ENCODE measurements at regions not wholly inside any gene's neighbourhood (a gene's known extent, or its start where the extent isn't known, plus 50 kb on each side); places are given as distances from the start of the nearest gene placed in this dataset.

DNA sequence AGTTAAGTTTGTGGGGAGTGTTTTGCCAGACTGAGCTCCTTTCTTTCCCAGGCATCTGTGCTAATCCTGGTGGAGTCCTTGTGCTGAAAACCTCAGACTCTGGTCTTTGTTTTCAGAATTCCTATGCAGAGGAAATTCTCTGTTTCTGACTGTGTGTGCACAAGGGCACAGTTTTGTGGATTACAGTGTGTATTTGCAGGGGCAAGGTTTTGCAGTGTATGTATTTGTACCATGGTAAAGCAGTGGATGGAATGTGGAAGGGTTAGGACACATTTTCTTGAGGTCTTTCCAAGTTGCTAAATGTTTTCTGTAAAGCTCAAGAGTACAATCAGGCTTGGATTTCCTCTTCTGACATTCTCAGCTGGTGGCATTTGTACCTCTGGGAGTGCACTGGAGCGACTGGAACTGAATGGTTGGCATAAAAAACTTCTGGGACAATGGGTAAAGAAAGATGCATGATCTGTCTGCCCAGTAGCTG lies 139.5 kb upstream of the RND3 start:
- Histone ChIP-seq H3K79me2 (ENCODE audit: insufficient read depth, low read length) (no peaks in the 10 kb centered on the region), H3K27me3 (ENCODE audit: insufficient read depth, low read length) (no peaks in the 10 kb centered on the region), H3K4me1 (ENCODE audit: insufficient read depth, low read length) (peaks cover 21% of the 10 kb centered on the region), H3K9me3 (ENCODE audit: low read depth, low read length) (no peaks in the 10 kb centered on the region), H4K20me1 (ENCODE audit: insufficient read depth, low read length) (no peaks in the 10 kb centered on the region), H3K4me3 (ENCODE audit: insufficient read depth, low read length) (no peak overlapping the region), H3K27ac (ENCODE audit: low read depth, low read length) (no peak overlapping the region), H3K4me2 (ENCODE audit: insufficient read depth, low read length) (no peak overlapping the region), H2AFZ (ENCODE audit: low read length) (peak overlapping the region; percentile 28), H3K36me3 (ENCODE audit: insufficient read depth, low read length) (no peaks in the 10 kb centered on the region)
- TF ChIP-seq, protein P1, sequence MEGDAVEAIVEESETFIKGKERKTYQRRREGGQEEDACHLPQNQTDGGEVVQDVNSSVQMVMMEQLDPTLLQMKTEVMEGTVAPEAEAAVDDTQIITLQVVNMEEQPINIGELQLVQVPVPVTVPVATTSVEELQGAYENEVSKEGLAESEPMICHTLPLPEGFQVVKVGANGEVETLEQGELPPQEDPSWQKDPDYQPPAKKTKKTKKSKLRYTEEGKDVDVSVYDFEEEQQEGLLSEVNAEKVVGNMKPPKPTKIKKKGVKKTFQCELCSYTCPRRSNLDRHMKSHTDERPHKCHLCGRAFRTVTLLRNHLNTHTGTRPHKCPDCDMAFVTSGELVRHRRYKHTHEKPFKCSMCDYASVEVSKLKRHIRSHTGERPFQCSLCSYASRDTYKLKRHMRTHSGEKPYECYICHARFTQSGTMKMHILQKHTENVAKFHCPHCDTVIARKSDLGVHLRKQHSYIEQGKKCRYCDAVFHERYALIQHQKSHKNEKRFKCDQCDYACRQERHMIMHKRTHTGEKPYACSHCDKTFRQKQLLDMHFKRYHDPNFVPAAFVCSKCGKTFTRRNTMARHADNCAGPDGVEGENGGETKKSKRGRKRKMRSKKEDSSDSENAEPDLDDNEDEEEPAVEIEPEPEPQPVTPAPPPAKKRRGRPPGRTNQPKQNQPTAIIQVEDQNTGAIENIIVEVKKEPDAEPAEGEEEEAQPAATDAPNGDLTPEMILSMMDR (IDR thresholded peaks at IDR 0.05; ENCODE audit: extremely low read depth, low read depth, low read length): no peak
- peak; percentile 63 for DNase-seq (ENCODE audit: insufficient read length, low spot score, missing footprints)

DNA sequence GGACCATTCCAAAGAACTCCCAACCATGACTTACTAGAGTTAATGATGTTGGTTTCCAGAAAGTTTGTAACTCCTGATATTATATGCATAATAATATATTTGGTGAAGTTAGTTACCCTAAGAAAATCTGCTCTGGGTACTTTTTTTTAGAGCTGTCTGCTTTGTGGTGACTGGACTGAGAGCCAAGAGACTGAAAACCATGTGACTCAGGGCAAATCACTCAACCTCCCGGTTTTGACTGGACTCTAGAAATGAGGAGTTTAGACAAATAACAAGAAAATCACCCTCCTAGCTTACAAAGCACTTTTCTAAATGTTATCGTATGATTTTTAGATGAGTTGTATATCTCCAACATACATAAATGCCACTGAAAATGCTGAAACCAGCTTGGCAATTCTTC lies 138.3 kb upstream of the RND3 start:
- no peak overlapping the region for H3K4me3 ChIP-seq (ENCODE audit: insufficient read depth, low read length)
- H4K20me1 ChIP-seq (ENCODE audit: insufficient read depth, low read length): no peaks in the 10 kb centered on the region
- H3K4me1 ChIP-seq (ENCODE audit: insufficient read depth, low read length): peaks cover 33% of the 10 kb centered on the region
- TF ChIP-seq, protein P1 (IDR thresholded peaks at IDR 0.05; ENCODE audit: extremely low read depth, low read depth, low read length): no peak
- H3K4me2 ChIP-seq (ENCODE audit: insufficient read depth, low read length): no peak overlapping the region
- H3K79me2 ChIP-seq (ENCODE audit: insufficient read depth, low read length): no peaks in the 10 kb centered on the region
- H3K9me3 ChIP-seq (ENCODE audit: low read depth, low read length): no peaks in the 10 kb centered on the region
- no peaks in the 10 kb centered on the region for H3K36me3 ChIP-seq (ENCODE audit: insufficient read depth, low read length)
- no peaks in the 10 kb centered on the region for H3K27me3 ChIP-seq (ENCODE audit: insufficient read depth, low read length)
- H2AFZ ChIP-seq (ENCODE audit: low read length): peak overlapping the region; percentile 4
- H3K27ac ChIP-seq (ENCODE audit: low read depth, low read length): peak overlapping the region; percentile 47
- DNase-seq (ENCODE audit: insufficient read length, low spot score, missing footprints): no peak

DNA sequence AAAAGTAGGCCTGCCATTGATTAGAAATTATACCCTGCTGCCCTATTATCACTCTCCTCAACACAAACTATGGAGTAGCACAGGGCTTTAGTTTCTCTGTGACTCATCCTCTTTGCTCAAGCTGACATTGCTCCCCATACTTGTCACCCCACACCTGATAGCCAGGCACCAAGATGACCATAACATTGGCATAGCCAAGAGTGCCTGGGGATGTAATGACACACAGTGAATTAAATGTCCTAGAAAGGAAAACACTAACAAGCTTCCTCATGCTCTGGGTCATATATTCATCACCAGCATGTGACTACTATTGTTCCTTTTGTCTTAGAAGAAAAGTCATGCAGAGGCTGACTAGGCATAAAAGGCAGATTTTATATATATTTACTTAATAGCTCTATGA lies 137.8 kb upstream of the RND3 start:
- H3K4me3 ChIP-seq (ENCODE audit: insufficient read depth, low read length): no peak overlapping the region
- H4K20me1 ChIP-seq (ENCODE audit: insufficient read depth, low read length): no peaks in the 10 kb centered on the region
- H3K27me3 ChIP-seq (ENCODE audit: insufficient read depth, low read length): no peaks in the 10 kb centered on the region
- peak overlapping the region; percentile 47 for H3K27ac ChIP-seq (ENCODE audit: low read depth, low read length)
- no peak overlapping the region for H2AFZ ChIP-seq (ENCODE audit: low read length)
- no peak overlapping the region for H3K4me2 ChIP-seq (ENCODE audit: insufficient read depth, low read length)
- DNase-seq (ENCODE audit: insufficient read length, low spot score, missing footprints): no peak
- peaks cover 37% of the 10 kb centered on the region for H3K4me1 ChIP-seq (ENCODE audit: insufficient read depth, low read length)
- TF ChIP-seq, protein P1 (IDR thresholded peaks at IDR 0.05; ENCODE audit: extremely low read depth, low read depth, low read length): no peak
- H3K36me3 ChIP-seq (ENCODE audit: insufficient read depth, low read length): no peaks in the 10 kb centered on the region
- H3K79me2 ChIP-seq (ENCODE audit: insufficient read depth, low read length): no peaks in the 10 kb centered on the region
- no peaks in the 10 kb centered on the region for H3K9me3 ChIP-seq (ENCODE audit: low read depth, low read length)

DNA sequence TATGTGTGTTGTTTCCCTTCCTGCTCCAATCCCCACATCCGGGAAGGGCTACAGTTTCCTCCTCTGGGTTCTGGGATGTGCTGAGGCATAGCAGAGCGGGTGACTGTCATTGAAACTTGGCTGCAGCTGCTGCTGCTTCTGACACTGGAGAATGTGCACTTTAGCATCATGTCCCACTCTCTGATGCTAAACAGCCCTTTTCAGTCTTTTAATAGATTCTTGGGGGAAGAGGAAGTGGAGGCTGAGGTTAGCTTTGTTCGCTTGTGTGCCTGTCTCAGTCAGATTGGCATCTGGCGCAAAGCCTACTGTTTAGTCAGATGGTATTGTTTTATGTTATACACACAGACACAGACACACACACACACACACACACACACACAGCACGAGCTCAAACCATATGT lies 136.5 kb upstream of the RND3 start:
- Histone ChIP-seq H3K79me2 (ENCODE audit: insufficient read depth, low read length) (no peaks in the 10 kb centered on the region), H3K4me2 (ENCODE audit: insufficient read depth, low read length) (no peak overlapping the region), H4K20me1 (ENCODE audit: insufficient read depth, low read length) (no peaks in the 10 kb centered on the region), H3K4me3 (ENCODE audit: insufficient read depth, low read length) (no peak overlapping the region), H3K27ac (ENCODE audit: low read depth, low read length) (peak overlapping the region; percentile 13), H3K4me1 (ENCODE audit: insufficient read depth, low read length) (peaks cover 46% of the 10 kb centered on the region), H2AFZ (ENCODE audit: low read length) (peak overlapping the region; percentile 73), H3K36me3 (ENCODE audit: insufficient read depth, low read length) (no peaks in the 10 kb centered on the region), H3K9me3 (ENCODE audit: low read depth, low read length) (no peaks in the 10 kb centered on the region), H3K27me3 (ENCODE audit: insufficient read depth, low read length) (no peaks in the 10 kb centered on the region)
- DNase-seq (ENCODE audit: insufficient read length, low spot score, missing footprints): no peak
- TF ChIP-seq, protein P1 (IDR thresholded peaks at IDR 0.05; ENCODE audit: extremely low read depth, low read depth, low read length): no peak

Measured in osteoblast (primary cell).